NCI-H146 (cell line): ENCODE measurements at regions not wholly inside any gene's neighbourhood (a gene's known extent, or its start where the extent isn't known, plus 50 kb on each side); places are given as distances from the start of the nearest gene placed in this dataset.
"Not testable (repeated sequence)": the region's sequence is repeated elsewhere in the genome, so short reads cannot be mapped to it uniquely, and the experiment has no call there.

ENCODE experiments used
- DNase-seq: peaks from one replicate; lab custom pipeline; 2025; lab: John Stamatoyannopoulos, UW

DNA sequence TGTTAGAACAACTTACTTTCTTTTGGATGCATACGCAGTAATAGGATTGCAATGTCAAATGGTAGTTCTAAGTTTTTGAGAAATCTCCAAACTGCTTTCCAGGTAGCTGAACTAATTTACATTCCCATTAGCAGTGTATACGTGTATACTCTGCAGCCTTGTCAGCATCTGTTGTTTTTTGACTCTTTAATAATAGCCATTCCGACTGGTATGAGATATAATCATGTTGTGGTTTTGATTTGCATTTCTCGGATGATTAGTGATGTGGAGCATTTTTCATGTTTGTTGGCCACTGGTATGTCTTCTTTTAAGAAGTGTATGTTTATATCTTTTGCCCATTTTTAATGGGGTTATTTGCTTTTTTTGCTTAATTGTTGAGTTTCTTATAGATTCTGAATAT lies 76.9 kb upstream of the HNRNPA1L2 start:
- DNase-seq, result not testable (repeated sequence)

DNA sequence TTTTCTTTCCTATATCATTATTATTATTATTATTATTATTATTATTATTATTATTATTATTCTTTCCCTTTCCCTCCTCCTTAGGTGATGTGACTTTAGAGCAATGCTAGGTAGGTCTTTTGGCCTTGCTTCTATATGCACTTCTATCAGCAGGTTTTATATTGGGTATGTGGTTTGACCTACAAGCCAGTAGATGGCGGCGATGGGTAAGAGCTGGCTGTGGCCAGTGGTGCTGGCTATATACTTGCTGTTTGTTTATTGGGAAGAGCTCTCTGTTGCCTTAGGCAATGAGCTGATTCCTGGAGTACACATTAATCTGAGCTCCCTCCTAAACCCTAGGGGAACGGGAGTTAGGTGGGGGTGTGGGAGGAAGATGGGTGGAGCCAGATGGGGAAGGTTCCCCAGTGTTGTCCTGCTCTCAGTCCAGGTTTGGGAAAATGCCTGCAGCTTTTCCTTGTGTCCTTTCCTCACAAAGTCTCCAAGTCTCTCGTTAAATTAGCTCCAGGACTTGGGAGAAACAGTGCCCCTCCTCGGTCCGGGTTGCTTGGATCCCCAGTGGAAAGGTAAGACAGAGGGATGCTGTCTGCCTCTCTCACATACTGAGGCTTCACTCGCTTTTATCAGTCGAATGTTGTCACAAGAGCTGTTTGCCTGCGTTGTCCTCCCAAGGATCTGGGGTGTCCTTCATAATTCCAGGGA lies 72.2 kb upstream of the HNRNPA1L2 start:
- peak; percentile 8 for DNase-seq

DNA sequence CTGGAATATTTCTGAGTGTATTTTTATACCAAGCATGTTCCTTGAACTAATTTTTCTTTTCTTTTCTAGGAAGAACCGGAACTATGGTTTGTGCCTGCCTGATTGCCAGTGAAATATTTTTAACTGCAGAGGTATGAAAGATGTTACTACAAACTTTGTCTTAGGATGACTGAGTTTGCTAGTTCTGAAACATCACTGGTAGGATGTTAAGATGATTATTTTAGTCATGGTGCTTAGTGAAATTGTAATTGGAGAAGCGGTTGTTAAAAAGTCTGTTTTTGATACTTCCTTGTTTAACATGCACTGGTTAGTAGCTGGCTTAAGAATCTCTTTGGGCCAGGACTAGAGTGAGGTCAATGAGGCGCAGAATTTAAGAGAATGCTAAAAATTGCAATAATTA lies 71.1 kb upstream of the HNRNPA1L2 start:
- DNase-seq, result not testable (repeated sequence)

DNA sequence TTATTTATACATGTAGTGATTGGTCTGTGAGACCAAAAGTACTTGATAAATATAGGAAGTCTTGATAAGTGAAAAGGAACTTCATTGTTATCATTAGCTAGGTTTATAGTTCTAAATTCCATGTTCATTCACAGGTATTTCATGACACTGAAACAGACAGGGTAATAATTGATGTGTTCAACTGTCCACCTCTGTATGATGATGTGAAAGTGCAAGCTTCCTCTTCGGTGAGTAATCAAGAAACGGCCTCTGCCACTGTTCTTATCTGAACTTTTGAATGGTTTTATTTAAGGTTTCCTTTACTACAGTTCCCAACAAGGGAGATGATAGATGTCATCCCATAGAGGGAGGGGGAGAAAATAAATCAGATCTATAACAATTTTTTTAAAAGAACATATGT lies 59.3 kb upstream of the HNRNPA1L2 start:
- not testable (repeated sequence) for DNase-seq
